Liver (tissue), 8 donors: ENCODE measurements at regions not wholly inside any gene's neighbourhood (a gene's known extent, or its start where the extent isn't known, plus 50 kb on each side); places are given as distances from the start of the nearest gene placed in this dataset.

ENCODE experiments used
- DNase-seq: peaks from one replicate; pipeline ENCODE4 v3.0.0-alpha.2; 2017; ENCODE audit warnings: low spot score
- H3K27ac ChIP-seq, 2 donors: one replicate each; pipeline ENCODE4 v1.7.0; 2013; ENCODE audit warnings: inconsistent platforms in 2 of 2, low read length in 2 of 2, control low read depth in 1 of 2, low read depth in 1 of 2, mild to moderate bottlenecking in 1 of 2
- H3K27me3 ChIP-seq, 4 donors: one replicate each; pipeline versions ENCODE4 v1.6.1 to v1.7.0; 2013; ENCODE audit warnings: low read length in 3 of 4, inconsistent platforms in 1 of 4, mild to moderate bottlenecking in 1 of 4, moderate library complexity in 1 of 4; ENCODE audit not compliant: control insufficient read depth in 4 of 4, insufficient read depth in 4 of 4
- H3K36me3 ChIP-seq, 4 donors: one replicate each; pipeline versions ENCODE4 v1.6.1 to v1.7.0; 2013; ENCODE audit warnings: low read length in 3 of 4, mild to moderate bottlenecking in 3 of 4, low read depth in 1 of 4, moderate library complexity in 1 of 4; ENCODE audit not compliant: control insufficient read depth in 4 of 4, insufficient read depth in 3 of 4
- H3K4me1 ChIP-seq, 4 donors: one replicate each; pipeline versions ENCODE4 v1.6.1 to v1.7.0; 2013; ENCODE audit warnings: low read length in 3 of 4, mild to moderate bottlenecking in 3 of 4, moderate library complexity in 1 of 4; ENCODE audit not compliant: control insufficient read depth in 4 of 4, insufficient read depth in 4 of 4
- H3K4me3 ChIP-seq, 3 donors: one replicate each; pipeline versions ENCODE4 v1.6.1 to v1.7.0; 2013; ENCODE audit warnings: low read length in 3 of 3, control low read depth in 1 of 3, low read depth in 1 of 3, mild to moderate bottlenecking in 1 of 3
- H3K9ac ChIP-seq, 2 donors: one replicate each; pipeline ENCODE4 v1.7.0; 2013; ENCODE audit warnings: low read length in 2 of 2, mild to moderate bottlenecking in 2 of 2, moderate library complexity in 2 of 2, control low read depth in 1 of 2, low read depth in 1 of 2
- H3K9me3 ChIP-seq, 4 donors: one replicate each; pipeline versions ENCODE4 v1.6.1 to v1.7.0; 2013; ENCODE audit warnings: low read length in 3 of 4; ENCODE audit not compliant: control insufficient read depth in 4 of 4
- ATF3 ChIP-seq: IDR thresholded peaks from 2 replicates; pipeline ENCODE4 v1.6.1; 2016; ENCODE audit warnings: antibody characterized with exemption
- CTCF ChIP-seq: fragments of 150-350 bp; IDR thresholded peaks from 2 replicates; pipeline ENCODE4 v1.5.1; 2017; ENCODE audit warnings: improper control_type of control experiment, low read depth, low read length; ENCODE audit not compliant: missing input control
- FOXA1 ChIP-seq: IDR thresholded peaks from 2 replicates; pipeline ENCODE4 v1.6.1; 2016; ENCODE audit warnings: antibody characterized with exemption
- FOXA2 ChIP-seq: IDR thresholded peaks from 2 replicates; pipeline ENCODE4 v1.6.1; 2016; ENCODE audit warnings: antibody characterized with exemption
- GABPA ChIP-seq, 2 donors: IDR thresholded peaks in 1 of 2; conservative IDR thresholded peaks in 1 of 2; 2 replicates each; pipeline ENCODE4 v1.6.1; 2016; ENCODE audit warnings: antibody characterized with exemption in 2 of 2, mild to moderate bottlenecking in 1 of 2, moderate library complexity in 1 of 2
- HNF4A ChIP-seq, 2 donors: conservative IDR thresholded peaks; 2 replicates each; pipeline ENCODE4 v1.6.1; 2016; ENCODE audit warnings: antibody characterized with exemption in 2 of 2, mild to moderate bottlenecking in 2 of 2
- HNF4G ChIP-seq: IDR thresholded peaks from 2 replicates; pipeline ENCODE4 v1.6.1; 2016; ENCODE audit warnings: antibody characterized with exemption
- JUND ChIP-seq, 2 donors: IDR thresholded peaks; 2 replicates each; pipeline ENCODE4 v1.6.1; 2016; ENCODE audit warnings: antibody characterized with exemption in 2 of 2
- MAX ChIP-seq: IDR thresholded peaks from 2 replicates; pipeline ENCODE4 v1.6.1; 2016; ENCODE audit warnings: antibody characterized with exemption
- NR2F2 ChIP-seq: IDR thresholded peaks from 2 replicates; pipeline ENCODE4 v1.6.1; 2016; ENCODE audit warnings: antibody characterized with exemption
- RAD21 ChIP-seq, 2 donors: IDR thresholded peaks; 2 replicates each; pipeline ENCODE4 v1.6.1; 2016; ENCODE audit warnings: antibody characterized with exemption in 2 of 2, mild to moderate bottlenecking in 2 of 2
- REST ChIP-seq: IDR thresholded peaks from 2 replicates; pipeline ENCODE4 v1.6.1; 2016; ENCODE audit warnings: antibody characterized with exemption, mild to moderate bottlenecking
- RXRA ChIP-seq, 2 donors: IDR thresholded peaks; 2 replicates each; pipeline ENCODE4 v1.6.1; 2017 to 2018; ENCODE audit warnings: antibody characterized with exemption in 2 of 2, mild to moderate bottlenecking in 1 of 2
- TAF1 ChIP-seq: conservative IDR thresholded peaks from 2 replicates; pipeline ENCODE4 v1.6.1; 2016; ENCODE audit warnings: antibody characterized with exemption, mild to moderate bottlenecking
- YY1 ChIP-seq: IDR thresholded peaks from 2 replicates; pipeline ENCODE4 v1.6.1; 2016; ENCODE audit warnings: antibody characterized with exemption, mild to moderate bottlenecking
- WGBS: extraction: QIAGEN DNeasy Blood & Tissue Kit; methylation state at CpG from one replicate; pipeline ENCODE4 v1.1.7; 2013; 5-methylcytosine and 5-hydroxymethylcytosine counted together
- donor health status: healthy.
- donor health status: healthy.
- donor health status: healthy.
- donor health status: healthy.
- donor health status: healthy.

GRCh38 chr10:111972109-111972508, 211.5 kb downstream of the GPAM start:
- H3K36me3 ChIP-seq: no peaks in the 10 kb centered on the region
- no peaks in the 10 kb centered on the region for H3K27me3 ChIP-seq
- WGBS: 90% methylated on average over 5 of the region's 5 CpGs
- no peaks in the 10 kb centered on the region for H3K4me1 ChIP-seq
- no peak overlapping the region for H3K4me3 ChIP-seq
- DNase-seq: no peak
- TF ChIP-seq ATF3 (no peak), JUND (IDR thresholded peaks at IDR 0.05) (peak in 1 of 2 donors; percentile 21)
- H3K9me3 ChIP-seq: peaks cover 0 to 3% (median 0%) of the 10 kb centered on the region in 4 donors
- H3K9ac ChIP-seq: no peak overlapping the region
- no peak overlapping the region for H3K27ac ChIP-seq

- Histone ChIP-seq H3K9ac (no peak overlapping the region), H3K4me1 (no peaks in the 10 kb centered on the region), H3K4me3 (no peak overlapping the region), H3K9me3 (no peaks in the 10 kb centered on the region), H3K36me3 (no peaks in the 10 kb centered on the region), H3K27me3 (no peaks in the 10 kb centered on the region), H3K27ac (no peak overlapping the region)
- TF ChIP-seq GABPA (IDR thresholded peaks at IDR 0.05 in 1 of 2, conservative IDR thresholded peaks at IDR 0.05 in 1 of 2) (no peak), HNF4A (conservative IDR thresholded peaks at IDR 0.05) (no peak), YY1 (no peak), REST (no peak), MAX (no peak), FOXA1 (no peak), JUND (IDR thresholded peaks at IDR 0.05) (no peak), FOXA2 (no peak), RXRA (IDR thresholded peaks at IDR 0.05) (no peak), CTCF (no peak), RAD21 (IDR thresholded peaks at IDR 0.05) (no peak), HNF4G (no peak), TAF1 (no peak), NR2F2 (no peak)
- no peak for DNase-seq
- WGBS: 87% methylated on average over 2 of the region's 2 CpGs
These were observed 210.3 kb downstream of the GPAM start for GRCh38 chr10:111973306-111973705.
